Right lobe of liver (tissue), 4 donors: ENCODE measurements at regions not wholly inside any gene's neighbourhood (a gene's known extent, or its start where the extent isn't known, plus 50 kb on each side); places are given as distances from the start of the nearest gene placed in this dataset.

ENCODE experiments used
- CTCF ChIP-seq, 4 donors: fragments of 200-600 bp in 3 of 4; fragments of 450-650 bp in 1 of 4; IDR thresholded peaks; one replicate each; pipeline versions ENCODE4 v1.5.1 to v1.8.0; 2016 to 2022; ENCODE audit warnings: antibody characterized with exemption in 4 of 4, mild to moderate bottlenecking in 2 of 4
- POLR2A ChIP-seq: fragments of 450-650 bp; IDR thresholded peaks from one replicate; pipeline ENCODE4 v1.6.1; 2017; ENCODE audit warnings: antibody characterized with exemption, mild to moderate bottlenecking
- donor health status: DM: no; HTN: no; CAD: no.
- donor health status: DM: no; HTN: no; CAD: no.
- donor health status: DM: no; HTN: yes; CAD: no.

- TF ChIP-seq CTCF (IDR thresholded peaks at IDR 0.05) (no peak), POLR2A (no peak)
Observed at GRCh38 chr5:136420168-136420898, 55.0 kb upstream of the TRPC7 start.
